ENCODE measurements at regions not wholly inside any gene's neighbourhood (a gene's known extent, or its start where the extent isn't known, plus 50 kb on each side); places are given as distances from the start of the nearest gene placed in this dataset.

GRCh38 chr2:9765611-9766531 is 77.4 kb upstream of the TAF1B start:
- TF ChIP-seq CTCF (IDR thresholded peaks at IDR 0.05; ENCODE audit: low read depth, low read length) (peak; percentile 16; the same call in 1 of the 2 replicates), EZH2phosphoT487 (IDR thresholded peaks at IDR 0.05; ENCODE audit: low read depth) (no peak)
- H3K4me1 ChIP-seq (ENCODE audit: low read length) = peaks cover 39% of the 10 kb centered on the region
- H3K27me3 ChIP-seq (ENCODE audit: low read depth, low read length) = peaks cover 20% of the 10 kb centered on the region
- no peaks in the 10 kb centered on the region for H3K79me2 ChIP-seq (ENCODE audit: low read length)
- H4K20me1 ChIP-seq (ENCODE audit: insufficient read depth, low read length) = no peaks in the 10 kb centered on the region
- H3K4me3 ChIP-seq (ENCODE audit: low read length) = no peak overlapping the region
- H3K36me3 ChIP-seq (replicated peaks; ENCODE audit: low read depth, low read length) = no peaks in the 10 kb centered on the region
- no peak overlapping the region for H3K4me2 ChIP-seq (ENCODE audit: low read length)
- H3K9me3 ChIP-seq (ENCODE audit: insufficient read depth, low read length) = no peaks in the 10 kb centered on the region
- no peak overlapping the region for H2AFZ ChIP-seq (ENCODE audit: low read depth, low read length)
- no peak overlapping the region for H3K27ac ChIP-seq (ENCODE audit: low read length)
- H3K9ac ChIP-seq (ENCODE audit: low read length) = no peak overlapping the region

GRCh38 chr2:9767656-9768281 is 75.5 kb upstream of the TAF1B start:
- Histone ChIP-seq H2AFZ (ENCODE audit: low read depth, low read length) (0 out of 2 replicates have a peak overlapping the region, but pooled peaks have one; percentile 11), H3K4me3 (ENCODE audit: low read length) (peak overlapping the region; percentile 37), H3K9me3 (ENCODE audit: insufficient read depth, low read length) (no peaks in the 10 kb centered on the region), H3K9ac (ENCODE audit: low read length) (no peak overlapping the region), H3K27ac (ENCODE audit: low read length) (no peak overlapping the region), H3K36me3 (replicated peaks; ENCODE audit: low read depth, low read length) (no peaks in the 10 kb centered on the region), H3K79me2 (ENCODE audit: low read length) (no peaks in the 10 kb centered on the region), H3K4me2 (ENCODE audit: low read length) (peak overlapping the region; percentile 77), H3K27me3 (ENCODE audit: low read depth, low read length) (peaks cover 16% of the 10 kb centered on the region), H4K20me1 (ENCODE audit: insufficient read depth, low read length) (no peaks in the 10 kb centered on the region), H3K4me1 (ENCODE audit: low read length) (peaks cover 39% of the 10 kb centered on the region)
- no peak for TF ChIP-seq EZH2phosphoT487 (IDR thresholded peaks at IDR 0.05; ENCODE audit: low read depth)

GRCh38 chr2:9768388-9768787 is 74.9 kb upstream of the TAF1B start:
- Histone ChIP-seq H3K27me3 (ENCODE audit: low read depth, low read length) (peaks cover 16% of the 10 kb centered on the region), H3K27ac (ENCODE audit: low read length) (no peak overlapping the region), H4K20me1 (ENCODE audit: insufficient read depth, low read length) (no peaks in the 10 kb centered on the region), H3K9me3 (ENCODE audit: insufficient read depth, low read length) (no peaks in the 10 kb centered on the region), H3K36me3 (replicated peaks; ENCODE audit: low read depth, low read length) (no peaks in the 10 kb centered on the region), H3K79me2 (ENCODE audit: low read length) (no peaks in the 10 kb centered on the region), H3K9ac (ENCODE audit: low read length) (no peak overlapping the region), H3K4me2 (ENCODE audit: low read length) (peak overlapping the region; percentile 77), H2AFZ (ENCODE audit: low read depth, low read length) (0 out of 2 replicates have a peak overlapping the region, but pooled peaks have one; percentile 11), H3K4me3 (ENCODE audit: low read length) (peak overlapping the region; percentile 37; the same call in 1 of the 2 replicates), H3K4me1 (ENCODE audit: low read length) (peaks cover 37% of the 10 kb centered on the region)
- TF ChIP-seq CTCF (IDR thresholded peaks at IDR 0.05; ENCODE audit: low read depth, low read length) = no peak
- no peak for TF ChIP-seq EZH2phosphoT487 (IDR thresholded peaks at IDR 0.05; ENCODE audit: low read depth)

- Histone ChIP-seq H3K79me2 (ENCODE audit: low read length) (no peaks in the 10 kb centered on the region), H2AFZ (ENCODE audit: low read depth, low read length) (no peak overlapping the region), H3K4me2 (ENCODE audit: low read length) (no peak overlapping the region), H3K4me1 (ENCODE audit: low read length) (peaks cover 27% of the 10 kb centered on the region), H4K20me1 (ENCODE audit: insufficient read depth, low read length) (no peaks in the 10 kb centered on the region), H3K27ac (ENCODE audit: low read length) (no peak overlapping the region), H3K27me3 (ENCODE audit: low read depth, low read length) (peaks cover 14% of the 10 kb centered on the region), H3K9me3 (ENCODE audit: insufficient read depth, low read length) (no peaks in the 10 kb centered on the region), H3K4me3 (ENCODE audit: low read length) (no peak overlapping the region), H3K9ac (ENCODE audit: low read length) (no peak overlapping the region), H3K36me3 (replicated peaks; ENCODE audit: low read depth, low read length) (no peaks in the 10 kb centered on the region)
- TF ChIP-seq CTCF (IDR thresholded peaks at IDR 0.05; ENCODE audit: low read depth, low read length) (no peak), EZH2phosphoT487 (IDR thresholded peaks at IDR 0.05; ENCODE audit: low read depth) (no peak)
Measured at GRCh38 chr2:9769171-9770005, 73.9 kb upstream of the TAF1B start.
